C4-2B (cell line): ENCODE measurements at regions not wholly inside any gene's neighbourhood (a gene's known extent, or its start where the extent isn't known, plus 50 kb on each side); places are given as distances from the start of the nearest gene placed in this dataset.

ENCODE experiments used
- ZFX ChIP-seq: fragments of 450-650 bp; IDR thresholded peaks from 2 replicates; pipeline ENCODE4 v1.6.1; 2017
- TF ChIP-seq, protein P1 (sequence below): fragments of 450-650 bp; conservative IDR thresholded peaks from 2 replicates; pipeline ENCODE4 v1.5.1; 2017; ENCODE audit warnings: mild to moderate bottlenecking

DNA sequence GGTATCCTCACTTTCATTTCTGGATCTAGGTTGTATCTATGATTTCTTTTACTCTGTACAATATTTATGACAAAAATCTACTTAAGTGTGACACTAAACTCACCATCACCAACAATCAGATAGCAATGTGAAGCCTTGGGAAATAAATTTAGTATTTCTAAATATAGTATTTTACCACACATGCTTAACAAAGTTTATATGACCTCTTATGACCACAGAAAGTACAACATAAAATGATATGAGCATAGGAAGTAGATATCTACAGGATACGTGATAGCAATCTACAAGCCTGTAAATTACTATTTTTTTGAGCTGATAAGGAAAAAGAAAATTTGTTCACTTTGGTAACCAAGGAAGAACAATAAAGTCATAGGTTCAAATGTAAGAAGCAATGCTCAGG, 910.4 kb upstream of the CITED2 start:
- TF ChIP-seq, protein P1, sequence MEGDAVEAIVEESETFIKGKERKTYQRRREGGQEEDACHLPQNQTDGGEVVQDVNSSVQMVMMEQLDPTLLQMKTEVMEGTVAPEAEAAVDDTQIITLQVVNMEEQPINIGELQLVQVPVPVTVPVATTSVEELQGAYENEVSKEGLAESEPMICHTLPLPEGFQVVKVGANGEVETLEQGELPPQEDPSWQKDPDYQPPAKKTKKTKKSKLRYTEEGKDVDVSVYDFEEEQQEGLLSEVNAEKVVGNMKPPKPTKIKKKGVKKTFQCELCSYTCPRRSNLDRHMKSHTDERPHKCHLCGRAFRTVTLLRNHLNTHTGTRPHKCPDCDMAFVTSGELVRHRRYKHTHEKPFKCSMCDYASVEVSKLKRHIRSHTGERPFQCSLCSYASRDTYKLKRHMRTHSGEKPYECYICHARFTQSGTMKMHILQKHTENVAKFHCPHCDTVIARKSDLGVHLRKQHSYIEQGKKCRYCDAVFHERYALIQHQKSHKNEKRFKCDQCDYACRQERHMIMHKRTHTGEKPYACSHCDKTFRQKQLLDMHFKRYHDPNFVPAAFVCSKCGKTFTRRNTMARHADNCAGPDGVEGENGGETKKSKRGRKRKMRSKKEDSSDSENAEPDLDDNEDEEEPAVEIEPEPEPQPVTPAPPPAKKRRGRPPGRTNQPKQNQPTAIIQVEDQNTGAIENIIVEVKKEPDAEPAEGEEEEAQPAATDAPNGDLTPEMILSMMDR: no peak
- TF ChIP-seq ZFX: no peak
